Prostate gland (tissue), 2 donors: ENCODE measurements at regions not wholly inside any gene's neighbourhood (a gene's known extent, or its start where the extent isn't known, plus 50 kb on each side); places are given as distances from the start of the nearest gene placed in this dataset.

Experiments used
- DNase-seq: peaks from one replicate; pipeline ENCODE4 v3.0.0-alpha.2; 2019; ENCODE audit warnings: low spot score
- H3K27ac ChIP-seq, 2 donors: fragments of 200-600 bp; sonication (generic); 2 replicates each; pipeline ENCODE4 v1.5.1; 2017 to 2019
- H3K27me3 ChIP-seq: fragments of 200-600 bp; sonication (generic); replicated peaks from 2 replicates; pipeline ENCODE4 v1.5.1; 2019; ENCODE audit not compliant: insufficient read depth
- H3K36me3 ChIP-seq, 2 donors: fragments of 200-600 bp; sonication (generic); 1 replicate in 1 of 2; 2 replicates in 1 of 2; pipeline versions ENCODE4 v1.5.1 to v1.8.1; 2017 to 2019
- H3K4me1 ChIP-seq: fragments of 200-600 bp; sonication (generic); replicated peaks from 2 replicates; pipeline ENCODE4 v1.5.1; 2019
- H3K4me3 ChIP-seq, 2 donors: fragments of 200-600 bp; sonication (generic); 2 replicates each; pipeline ENCODE4 v1.5.1; 2017 to 2019
- H3K9me3 ChIP-seq: fragments of 200-600 bp; sonication (generic); 2 replicates; pipeline ENCODE4 v1.5.1; 2017
- WGBS: methylation state at CpG from one replicate; pipeline ENCODE4 v1.1.5; 2018; 5-methylcytosine and 5-hydroxymethylcytosine counted together
- intact Hi-C: fragments of 100-400 bp; cut with DNase I; formaldehyde crosslinking; loops from one replicate; pipeline ENCODE4 v1.14.2; 2022
- small RNA-seq, 2 donors: library from RNA; depleted of rRNA; stranded (forward); fragments of <200 nt; gene quantifications; one replicate each; pipeline ENCODE3, GENCODE V24; 2016
- TF ChIP-seq, protein P1 (sequence below), 4 experiments: fragments of 200-600 bp in 2 of 4; fragments of 450-650 bp in 2 of 4; sonication (generic) in 2 of 4; IDR thresholded peaks; 1 replicate in 3 of 4; 2 replicates in 1 of 4; pipeline ENCODE4 v1.5.1; 2016 to 2019; ENCODE audit warnings: antibody characterized with exemption in 4 of 4, mild to moderate bottlenecking in 2 of 4, moderate library complexity in 2 of 4

DNA sequence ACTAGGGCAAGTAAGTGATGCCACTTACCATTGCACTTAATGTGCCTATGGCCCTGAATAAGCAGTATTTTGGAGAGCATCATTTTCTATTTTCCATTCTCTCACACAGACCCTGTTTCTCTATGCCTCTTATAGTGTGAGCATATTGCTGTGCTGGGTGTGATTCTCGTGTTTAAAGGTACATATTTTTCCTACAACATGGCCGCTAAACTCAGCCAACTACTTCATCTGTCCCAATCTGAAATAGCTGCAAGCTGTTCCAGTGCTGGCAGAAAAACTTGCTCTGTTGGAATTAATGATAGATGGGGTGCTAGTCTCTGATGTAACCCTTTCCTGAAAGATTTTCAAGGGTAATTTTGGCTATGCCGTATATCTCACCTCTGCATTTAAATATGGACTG lies 97.5 kb downstream of the ZNF326 start:
- TF ChIP-seq, protein P1, sequence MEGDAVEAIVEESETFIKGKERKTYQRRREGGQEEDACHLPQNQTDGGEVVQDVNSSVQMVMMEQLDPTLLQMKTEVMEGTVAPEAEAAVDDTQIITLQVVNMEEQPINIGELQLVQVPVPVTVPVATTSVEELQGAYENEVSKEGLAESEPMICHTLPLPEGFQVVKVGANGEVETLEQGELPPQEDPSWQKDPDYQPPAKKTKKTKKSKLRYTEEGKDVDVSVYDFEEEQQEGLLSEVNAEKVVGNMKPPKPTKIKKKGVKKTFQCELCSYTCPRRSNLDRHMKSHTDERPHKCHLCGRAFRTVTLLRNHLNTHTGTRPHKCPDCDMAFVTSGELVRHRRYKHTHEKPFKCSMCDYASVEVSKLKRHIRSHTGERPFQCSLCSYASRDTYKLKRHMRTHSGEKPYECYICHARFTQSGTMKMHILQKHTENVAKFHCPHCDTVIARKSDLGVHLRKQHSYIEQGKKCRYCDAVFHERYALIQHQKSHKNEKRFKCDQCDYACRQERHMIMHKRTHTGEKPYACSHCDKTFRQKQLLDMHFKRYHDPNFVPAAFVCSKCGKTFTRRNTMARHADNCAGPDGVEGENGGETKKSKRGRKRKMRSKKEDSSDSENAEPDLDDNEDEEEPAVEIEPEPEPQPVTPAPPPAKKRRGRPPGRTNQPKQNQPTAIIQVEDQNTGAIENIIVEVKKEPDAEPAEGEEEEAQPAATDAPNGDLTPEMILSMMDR (IDR thresholded peaks at IDR 0.05), result no peak
- H3K4me3 ChIP-seq, result no peak overlapping the region
- no peak overlapping the region for H3K27ac ChIP-seq
- no peak for DNase-seq
- no peaks in the 10 kb centered on the region for H3K36me3 ChIP-seq
- intact Hi-C loops, result no loop called here
- WGBS, result 80% methylated on average over 3 of the region's 3 CpGs
- peaks cover 3% of the 10 kb centered on the region for H3K27me3 ChIP-seq
- H3K4me1 ChIP-seq, result no peaks in the 10 kb centered on the region
- no peaks in the 10 kb centered on the region for H3K9me3 ChIP-seq

Small RNA genes in the stretch of these regions (small RNA-seq; reads per million reads assigned to genes)
- 0 reads per million in 2 donors for gene RNU6-695P
